ENCODE measurements at regions not wholly inside any gene's neighbourhood (a gene's known extent, or its start where the extent isn't known, plus 50 kb on each side); places are given as distances from the start of the nearest gene placed in this dataset.

DNA sequence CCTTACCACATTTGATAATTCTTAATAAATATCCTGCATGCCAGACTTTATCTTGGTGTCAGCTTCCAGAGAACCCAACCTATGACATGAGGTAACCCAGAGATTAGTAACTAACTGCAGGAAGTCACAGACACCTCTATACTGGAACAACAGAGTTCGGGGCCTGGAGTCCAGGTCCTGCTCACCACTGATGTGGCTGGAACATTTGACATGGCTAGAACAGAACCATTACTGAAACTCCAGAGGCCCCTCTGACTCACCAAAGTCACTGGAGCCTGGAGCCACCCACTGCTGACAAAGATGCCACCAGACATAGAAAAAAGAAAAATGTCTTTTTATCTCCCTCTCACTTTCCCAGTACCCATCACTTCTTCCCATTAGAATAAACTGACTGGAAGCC, 403.7 kb downstream of the MID1IP1 start:
- Histone ChIP-seq H2BK20ac (ENCODE audit: low read depth, low read length, poor library complexity, severe bottlenecking) (no peak overlapping the region), H3K27ac (ENCODE audit: insufficient read length, low read depth, low read length) (no peak overlapping the region), H4K8ac (replicated peaks; ENCODE audit: insufficient read length, low read depth, low read length) (no peak overlapping the region), H2BK15ac (ENCODE audit: low read depth, low read length) (no peak overlapping the region), H3K9me3 (ENCODE audit: control insufficient read depth, low read depth, low read length) (no peaks in the 10 kb centered on the region), H2BK5ac (ENCODE audit: insufficient read length, low read length) (no peak overlapping the region), H3K4ac (ENCODE audit: low read depth, low read length) (no peak overlapping the region), H3K23ac (ENCODE audit: insufficient read length, low read depth, low read length) (no peak overlapping the region), H3K14ac (ENCODE audit: insufficient read depth, low read length) (no peak overlapping the region), H3K27me3 (ENCODE audit: insufficient read depth, low read length) (no peaks in the 10 kb centered on the region), H3K4me2 (ENCODE audit: insufficient read depth, insufficient read length, low read length) (no peak overlapping the region), H3T11ph (ENCODE audit: low read length) (no peak overlapping the region), H2AFZ (ENCODE audit: low read length) (no peak overlapping the region), H2BK120ac (ENCODE audit: low read depth, low read length, poor library complexity, severe bottlenecking) (no peak overlapping the region), H3K79me1 (ENCODE audit: insufficient read depth, low read depth, low read length, poor library complexity, severe bottlenecking) (no peaks in the 10 kb centered on the region), H2AK5ac (ENCODE audit: insufficient read length, low read length) (no peak overlapping the region), H2BK12ac (ENCODE audit: insufficient read length, low read depth, low read length) (no peak overlapping the region), H4K5ac (ENCODE audit: insufficient read length, low read depth, low read length) (no peak overlapping the region), H3K18ac (ENCODE audit: insufficient read length, low read depth, low read length) (no peak overlapping the region), H3K4me1 (ENCODE audit: insufficient read depth, low read length) (no peaks in the 10 kb centered on the region), H3K56ac (ENCODE audit: insufficient read length, low read depth, low read length) (no peak overlapping the region), H4K91ac (ENCODE audit: insufficient read length, low read depth, low read length) (no peak overlapping the region), H3K9ac (ENCODE audit: extremely low read depth, insufficient read length, low read length) (no peak overlapping the region), H3K23me2 (ENCODE audit: insufficient read length, low read depth, low read length, poor library complexity, severe bottlenecking) (no peaks in the 10 kb centered on the region), H3K79me2 (ENCODE audit: insufficient read depth, low read length) (no peaks in the 10 kb centered on the region), H4K20me1 (ENCODE audit: control insufficient read depth, insufficient read depth, insufficient read length) (no peaks in the 10 kb centered on the region)
- H3K4me3 Mint-ChIP-seq = no peak overlapping the region
- H3K36me3 Mint-ChIP-seq (ENCODE audit: insufficient read depth in 1 of 3, low read depth in 3 of 3) = peaks cover 4 to 6% (median 5%) of the 10 kb centered on the region in 3 experiments; a peak in 3 of 7 replicates
- no peak for DNase-seq
- H3K27me3 Mint-ChIP-seq (ENCODE audit: low read depth) = no peaks in the 10 kb centered on the region; the same call in 1 of the 2 replicates
- peaks cover 63 to 64% of the 10 kb centered on the region in 2 experiments for H3K9me3 Mint-ChIP-seq
- TF ChIP-seq, protein P1, sequence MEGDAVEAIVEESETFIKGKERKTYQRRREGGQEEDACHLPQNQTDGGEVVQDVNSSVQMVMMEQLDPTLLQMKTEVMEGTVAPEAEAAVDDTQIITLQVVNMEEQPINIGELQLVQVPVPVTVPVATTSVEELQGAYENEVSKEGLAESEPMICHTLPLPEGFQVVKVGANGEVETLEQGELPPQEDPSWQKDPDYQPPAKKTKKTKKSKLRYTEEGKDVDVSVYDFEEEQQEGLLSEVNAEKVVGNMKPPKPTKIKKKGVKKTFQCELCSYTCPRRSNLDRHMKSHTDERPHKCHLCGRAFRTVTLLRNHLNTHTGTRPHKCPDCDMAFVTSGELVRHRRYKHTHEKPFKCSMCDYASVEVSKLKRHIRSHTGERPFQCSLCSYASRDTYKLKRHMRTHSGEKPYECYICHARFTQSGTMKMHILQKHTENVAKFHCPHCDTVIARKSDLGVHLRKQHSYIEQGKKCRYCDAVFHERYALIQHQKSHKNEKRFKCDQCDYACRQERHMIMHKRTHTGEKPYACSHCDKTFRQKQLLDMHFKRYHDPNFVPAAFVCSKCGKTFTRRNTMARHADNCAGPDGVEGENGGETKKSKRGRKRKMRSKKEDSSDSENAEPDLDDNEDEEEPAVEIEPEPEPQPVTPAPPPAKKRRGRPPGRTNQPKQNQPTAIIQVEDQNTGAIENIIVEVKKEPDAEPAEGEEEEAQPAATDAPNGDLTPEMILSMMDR (conservative IDR thresholded peaks at IDR 0.05) = no peak
- peaks cover 0 to 3% of the 10 kb centered on the region in 2 experiments; a peak in 1 of 4 replicates for H3K4me1 Mint-ChIP-seq
- H3K27ac Mint-ChIP-seq = no peak overlapping the region
- WGBS (ENCODE audit: extremely low coverage, insufficient read length, low lambda C conversion rate) = no CpG with 5 or more reads among the region's 1 CpG

All from H9 (cell line).